NCI-H1092 (cell line): ENCODE measurements at regions not wholly inside any gene's neighbourhood (a gene's known extent, or its start where the extent isn't known, plus 50 kb on each side); places are given as distances from the start of the nearest gene placed in this dataset.

Experiments used
- DNase-seq: peaks from one replicate; lab custom pipeline; 2025; lab: John Stamatoyannopoulos, UW

DNA sequence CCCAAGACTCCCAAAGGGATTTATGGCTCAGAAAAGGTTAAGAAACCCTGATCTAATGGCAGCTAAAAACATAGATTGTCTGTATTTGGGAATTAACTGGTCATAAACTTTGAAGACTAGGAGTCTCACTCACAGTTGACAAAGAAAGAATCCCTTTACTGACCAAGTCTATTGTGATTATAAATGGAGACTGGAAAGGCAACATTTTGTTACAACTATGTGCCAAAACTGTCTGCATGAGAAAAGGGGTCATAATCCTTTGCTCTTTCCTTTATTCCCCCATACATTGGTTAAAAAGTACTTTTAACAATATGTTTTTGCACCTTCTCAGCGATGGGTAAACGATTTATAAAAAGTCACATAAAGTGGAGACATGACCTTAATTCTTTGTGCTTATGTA is 206.9 kb upstream of the MAP3K7 start:
- no peak for DNase-seq

DNA sequence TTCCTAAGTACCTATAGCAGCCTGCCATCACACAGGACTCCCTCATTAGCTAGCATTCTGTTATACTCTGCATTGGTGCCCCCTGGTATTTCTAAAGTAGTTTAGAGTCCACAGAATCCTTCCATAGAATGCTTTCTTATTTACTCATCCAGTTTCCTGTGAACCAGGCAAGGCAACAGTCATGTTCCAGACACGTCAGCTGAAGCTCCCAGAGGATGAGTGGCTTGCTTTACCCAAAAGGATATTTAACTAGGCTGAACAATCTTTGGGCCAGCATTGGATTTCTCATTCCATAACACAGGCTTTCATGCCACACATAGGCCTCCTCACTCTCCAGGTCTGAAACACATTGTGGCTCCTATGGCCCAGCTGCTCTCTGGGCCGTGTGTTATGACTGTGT is 203.8 kb upstream of the MAP3K7 start:
- DNase-seq: no peak

DNA sequence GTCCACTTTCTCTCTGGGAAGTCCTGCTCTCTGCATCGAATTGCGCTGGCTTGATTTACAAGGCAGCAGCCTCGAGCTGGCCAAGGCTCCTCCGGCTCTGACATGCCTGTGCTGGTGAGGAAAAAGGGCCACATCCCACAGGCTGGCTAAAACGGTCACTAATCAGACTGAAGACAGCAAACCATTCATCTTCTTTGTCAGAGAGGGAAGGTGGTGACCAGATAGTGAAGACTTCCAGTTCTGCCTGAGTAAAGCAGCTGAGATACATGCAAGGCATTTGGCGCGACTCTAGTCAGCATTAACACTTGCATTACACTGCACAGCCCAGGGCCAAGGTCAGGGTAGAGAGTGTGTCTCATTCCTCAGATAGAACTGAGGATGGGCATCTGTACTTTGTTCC is 203.2 kb upstream of the MAP3K7 start:
- no peak for DNase-seq

- no peak for DNase-seq
Measured at GRCh38 chr6:90788781-90789180, 201.9 kb upstream of the MAP3K7 start.

DNA sequence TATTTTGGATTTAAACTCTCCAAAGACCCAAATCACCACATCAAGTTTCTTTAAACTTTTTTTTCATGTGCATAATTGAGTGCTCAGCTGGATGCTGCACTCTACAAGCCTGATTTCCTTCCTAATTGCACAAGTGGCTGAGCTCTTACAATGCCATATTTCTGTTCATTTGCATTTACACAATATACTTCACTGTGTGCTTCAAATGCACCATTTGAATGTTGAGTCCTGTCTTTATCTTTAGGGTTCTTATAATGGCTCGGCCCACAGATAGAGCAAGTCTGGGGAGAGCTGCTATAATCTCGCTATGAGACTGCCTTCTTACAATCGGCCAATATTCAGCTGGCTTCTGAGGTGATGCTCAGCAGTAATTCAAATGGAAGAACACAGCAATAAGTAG is 200.6 kb upstream of the MAP3K7 start:
- no peak for DNase-seq

DNA sequence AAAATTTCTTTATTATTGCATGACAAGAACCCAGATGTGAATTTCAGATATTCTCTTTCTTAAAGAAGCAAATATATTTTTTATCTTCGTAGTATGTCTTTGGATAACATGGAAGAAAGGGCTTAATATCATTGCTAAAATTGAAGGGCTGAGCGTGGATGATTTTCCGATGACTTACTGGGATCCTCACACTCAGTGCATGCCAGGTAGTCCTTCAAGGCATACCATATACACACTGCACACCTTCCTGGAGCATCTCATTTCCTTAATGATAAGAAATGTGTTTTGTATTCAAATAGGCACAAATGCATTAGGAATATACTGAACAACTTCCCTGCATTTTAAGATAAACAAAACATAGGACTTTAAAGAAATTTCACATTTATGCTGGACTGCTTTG is 193.9 kb upstream of the MAP3K7 start:
- no peak for DNase-seq

GRCh38 chr6:90780141-90780540 is 193.3 kb upstream of the MAP3K7 start:
- no peak for DNase-seq

DNA sequence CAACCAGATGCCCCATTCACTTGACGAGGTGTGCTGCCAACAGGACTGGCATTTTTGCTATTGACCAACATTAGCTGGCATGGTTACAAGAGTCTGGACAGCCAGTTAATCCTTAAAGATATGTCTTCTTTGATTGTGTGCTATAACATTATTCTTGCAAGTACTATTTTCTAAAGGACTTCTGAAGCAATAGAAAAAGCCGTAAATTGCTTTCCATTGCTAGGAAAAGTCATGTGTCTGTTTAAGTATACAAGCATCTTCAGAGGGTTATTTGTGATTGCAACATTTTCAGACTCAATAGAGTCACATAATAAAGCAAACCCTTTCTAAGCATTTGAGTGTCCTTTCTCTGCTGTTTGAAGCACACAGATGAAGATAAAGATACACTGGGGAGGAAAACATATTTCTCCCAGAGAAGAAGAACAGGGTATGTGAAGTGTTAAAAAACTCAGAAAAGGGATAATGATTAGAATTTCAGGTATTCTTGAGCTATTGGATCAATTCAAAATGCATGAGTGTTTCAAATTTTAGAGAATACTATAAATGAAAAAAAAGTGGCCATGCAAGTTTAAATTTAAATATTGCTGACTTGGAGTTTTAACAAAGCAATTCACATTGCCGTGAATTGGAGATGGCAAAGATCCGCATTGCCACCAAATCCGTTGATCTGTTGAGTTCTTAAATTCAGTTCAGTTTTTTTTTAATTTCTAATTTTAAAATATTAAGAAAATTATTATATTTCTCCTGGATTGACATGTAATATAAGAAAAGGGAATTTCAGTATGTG is 191.7 kb upstream of the MAP3K7 start:
- DNase-seq: no peak

DNA sequence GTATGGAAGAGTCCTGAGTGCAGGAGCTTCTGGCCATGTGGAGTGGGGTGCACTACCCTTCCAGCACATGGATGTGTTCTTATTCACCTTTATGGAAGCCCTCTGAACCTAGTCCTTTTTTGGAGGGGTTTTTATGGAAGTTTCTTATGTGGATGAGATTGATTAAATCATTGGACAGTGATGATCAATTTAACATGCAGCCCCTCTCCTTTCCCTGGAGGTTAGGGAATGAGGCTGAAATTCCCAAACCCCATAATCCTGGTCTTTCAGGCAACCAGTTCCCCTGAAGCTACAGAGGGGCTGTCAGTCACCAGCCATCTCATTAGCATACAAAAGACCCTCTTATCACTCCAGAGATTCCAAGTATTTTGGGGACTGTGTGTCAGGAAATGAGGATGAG is 183.9 kb upstream of the MAP3K7 start:
- no peak for DNase-seq

GRCh38 chr6:90765895-90766294 is 179.0 kb upstream of the MAP3K7 start:
- no peak for DNase-seq

DNA sequence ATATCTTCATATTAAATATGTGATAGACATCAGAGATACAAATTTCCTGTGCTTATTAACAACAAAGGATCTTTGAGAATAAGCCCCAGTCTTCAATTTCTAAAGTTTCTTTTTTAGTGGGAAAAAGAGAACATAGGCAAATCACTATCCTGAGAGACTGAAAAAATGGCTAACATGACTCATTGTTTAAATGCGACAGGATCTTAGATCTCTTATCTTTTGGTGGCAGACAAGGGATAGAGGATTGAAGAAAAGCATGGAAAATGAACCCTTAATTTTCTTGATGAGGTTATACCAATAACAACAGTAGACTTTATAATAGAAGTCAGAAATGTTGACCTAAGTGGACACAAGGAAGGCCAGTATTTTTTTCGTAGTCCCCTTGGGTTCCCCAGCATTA is 178.6 kb upstream of the MAP3K7 start:
- no peak for DNase-seq

DNA sequence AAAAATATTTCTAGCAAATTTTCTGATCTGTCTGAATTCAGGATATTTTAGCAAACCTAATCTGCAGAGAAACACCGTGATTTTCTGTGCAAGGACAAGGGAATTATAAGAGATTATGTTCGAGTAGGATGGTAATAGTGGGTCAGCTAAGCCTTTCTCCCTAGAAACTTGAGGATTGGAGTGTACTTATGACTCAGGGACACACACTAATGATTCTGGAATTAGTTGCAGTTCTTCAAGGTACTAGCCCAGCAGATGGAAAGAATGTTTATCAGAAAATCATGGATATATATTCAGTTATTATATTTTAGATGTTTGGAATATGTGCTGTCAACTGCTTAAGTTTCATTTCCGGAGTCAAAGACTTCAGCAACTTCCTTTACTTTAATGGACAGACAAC is 177.1 kb upstream of the MAP3K7 start:
- no peak for DNase-seq

- no peak for DNase-seq
Measured at GRCh38 chr6:90759664-90760063, 172.8 kb upstream of the MAP3K7 start.

- DNase-seq: no peak
Measured at GRCh38 chr6:90758741-90759140, 171.9 kb upstream of the MAP3K7 start.

DNA sequence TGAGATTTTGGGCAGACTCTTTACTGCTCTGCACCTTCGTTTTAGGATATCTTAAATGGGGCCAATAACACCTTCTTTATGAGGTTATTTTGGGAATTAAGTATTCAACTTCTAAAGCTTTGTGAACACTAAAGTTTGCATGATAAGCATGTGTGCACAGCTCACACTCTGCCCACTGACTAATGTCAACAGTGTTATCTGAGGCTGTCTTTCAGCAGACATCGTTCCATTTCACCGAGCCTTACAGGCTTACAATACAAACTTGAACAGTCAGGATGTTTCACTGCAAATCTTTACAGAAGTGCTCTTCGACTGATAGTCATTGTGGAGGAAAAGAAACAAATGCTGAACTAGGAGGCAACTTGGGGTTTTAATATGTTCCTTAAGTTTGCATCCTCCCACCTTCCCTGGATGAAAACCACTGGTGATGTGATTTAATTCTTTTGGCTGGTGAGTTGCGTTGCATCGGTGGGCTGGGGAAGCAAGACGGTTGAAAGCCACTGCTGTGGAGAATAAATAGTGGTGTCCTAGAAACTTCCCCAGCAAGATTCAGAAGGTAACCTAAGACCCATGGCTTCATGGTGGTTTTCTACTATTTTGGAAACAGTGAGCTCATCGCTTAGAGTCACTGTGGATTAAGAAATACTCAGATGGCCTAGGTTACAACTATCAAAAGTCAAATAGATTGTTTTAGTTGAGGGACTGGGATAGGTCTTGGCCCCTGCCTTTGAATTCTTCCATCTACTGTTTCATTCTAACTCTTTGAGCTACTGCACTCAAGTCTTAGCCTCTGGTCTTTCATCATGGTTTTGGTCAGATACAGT is 167.2 kb upstream of the MAP3K7 start:
- no peak for DNase-seq

- no peak for DNase-seq
Measured at GRCh38 chr6:90739802-90740201, 152.9 kb upstream of the MAP3K7 start.

DNA sequence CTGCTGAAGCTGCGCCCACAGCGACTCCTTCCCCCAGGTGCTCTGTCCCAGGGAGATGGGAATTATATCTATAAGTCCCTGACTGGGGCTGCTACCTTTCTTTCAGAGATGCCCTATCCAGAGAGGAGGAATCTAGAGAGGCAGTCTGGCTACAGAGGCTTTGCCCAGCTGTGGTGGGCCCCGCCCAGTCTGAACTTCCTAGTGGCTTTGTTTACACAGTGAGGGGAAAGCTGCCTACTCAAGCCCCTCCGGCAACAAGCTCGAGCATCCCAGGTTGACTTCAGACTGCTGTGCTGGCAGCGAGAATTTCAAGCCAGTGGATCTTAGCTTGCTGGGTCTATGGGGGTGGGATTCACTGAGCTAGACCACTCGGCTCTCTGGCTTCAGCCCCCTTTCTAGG is 152.5 kb upstream of the MAP3K7 start:
- no peak for DNase-seq

GRCh38 chr6:90730151-90730673 is 143.3 kb upstream of the MAP3K7 start:
- DNase-seq: no peak

DNA sequence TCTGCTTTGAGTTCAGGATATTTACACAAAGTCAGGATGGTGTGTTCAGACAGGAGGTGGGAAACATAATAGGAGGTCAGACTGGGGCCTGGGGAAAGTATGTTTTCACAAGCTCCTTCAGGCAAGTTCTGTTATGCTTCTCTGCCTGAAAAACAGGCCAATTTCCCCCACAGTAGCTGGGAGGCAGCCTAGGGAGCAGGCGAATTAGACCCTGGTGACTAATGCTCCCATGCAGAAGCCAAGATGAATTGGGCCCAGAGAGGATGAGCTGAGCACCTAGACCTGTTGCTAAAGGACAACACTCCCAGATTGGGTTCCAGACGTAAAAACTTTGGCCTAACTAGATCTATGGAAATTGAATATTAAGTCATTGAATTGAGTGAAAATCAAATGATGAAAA is 142.2 kb upstream of the MAP3K7 start:
- no peak for DNase-seq

DNA sequence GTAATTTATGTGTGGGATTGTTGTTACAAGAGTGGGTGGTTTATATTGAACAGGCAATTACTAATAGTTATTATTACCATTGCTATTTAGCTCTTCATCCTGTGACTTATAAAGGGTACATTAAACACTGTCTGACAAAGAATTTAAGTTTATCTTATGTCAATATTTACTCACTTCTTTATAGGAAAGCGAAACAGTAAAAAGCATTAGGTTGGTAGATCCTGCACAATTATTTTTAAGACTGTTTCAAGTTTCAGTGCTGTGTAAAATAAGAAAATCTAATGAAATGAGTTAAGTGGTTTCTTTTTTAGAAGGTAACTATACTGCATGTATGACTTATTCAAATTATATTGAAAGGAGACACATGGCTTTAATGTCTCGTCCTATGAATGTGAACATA is 135.8 kb upstream of the MAP3K7 start:
- DNase-seq: no peak

- no peak for DNase-seq
Measured at GRCh38 chr6:90720404-90720803, 133.5 kb upstream of the MAP3K7 start.

DNA sequence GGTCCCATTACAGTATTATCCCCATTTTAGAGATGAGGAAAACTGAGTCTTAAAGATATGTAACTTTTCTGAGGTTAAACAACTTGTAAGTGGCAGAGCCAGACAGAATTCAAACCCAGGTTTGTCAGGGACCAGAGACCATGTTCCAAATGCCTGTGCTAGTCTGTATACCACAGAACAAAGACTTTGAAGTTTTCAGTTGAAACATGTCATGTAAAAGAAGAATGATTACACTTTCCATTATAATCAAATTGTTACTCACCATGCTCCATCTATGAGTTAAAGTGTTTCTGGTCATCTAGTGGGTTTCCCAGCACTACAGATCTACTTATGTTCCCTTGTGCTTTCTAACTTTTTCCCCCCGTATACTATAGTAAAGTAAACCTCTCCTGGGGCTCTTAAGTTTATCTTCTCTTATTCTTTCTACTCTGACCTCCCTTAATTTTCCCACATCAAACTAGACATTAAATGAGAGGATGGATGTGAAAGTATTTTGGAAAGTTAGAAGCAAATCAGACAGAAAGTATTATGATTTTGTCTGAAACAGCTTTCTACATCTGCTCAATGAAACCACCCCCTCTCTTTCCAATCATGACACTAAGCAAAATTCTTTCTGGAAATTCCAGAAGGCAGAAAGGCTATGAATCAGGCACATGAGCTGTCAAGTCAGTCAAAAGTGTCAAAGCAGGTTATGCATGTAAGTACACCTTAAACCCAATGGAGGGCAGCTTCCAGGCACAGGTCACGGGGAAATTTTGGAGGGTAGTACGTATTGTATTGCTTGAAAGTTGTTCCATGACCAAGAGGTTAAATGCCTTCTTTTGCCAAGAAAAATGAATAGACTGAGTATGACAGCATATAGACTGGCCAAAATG is 132.7 kb upstream of the MAP3K7 start:
- no peak for DNase-seq
